ENCODE measurements at regions not wholly inside any gene's neighbourhood (a gene's known extent, or its start where the extent isn't known, plus 50 kb on each side); places are given as distances from the start of the nearest gene placed in this dataset.

GRCh38 chr4:14668296-14668695 lies 334.0 kb upstream of the CPEB2 start:
- Mint-ChIP-seq H3K4me3 (no peak overlapping the region), H3K27ac (no peak overlapping the region), H3K9me3 (peaks cover 10% of the 10 kb centered on the region), H3K27me3 (ENCODE audit: insufficient read depth) (no peaks in the 10 kb centered on the region), H3K36me3 (ENCODE audit: low read depth) (no peaks in the 10 kb centered on the region), H3K4me1 (ENCODE audit: low read depth) (no peaks in the 10 kb centered on the region)
- no peak for DNase-seq (ENCODE audit: low spot score)
- intact Hi-C loops (cut with micrococcal nuclease): no loop called here

- H3K36me3 Mint-ChIP-seq (ENCODE audit: low read depth): no peaks in the 10 kb centered on the region
Observed at GRCh38 chr4:14669371-14669770, 332.9 kb upstream of the CPEB2 start.

GRCh38 chr4:14671146-14671545 lies 331.1 kb upstream of the CPEB2 start:
- Mint-ChIP-seq H3K27ac (no peak overlapping the region), H3K27me3 (ENCODE audit: insufficient read depth) (no peaks in the 10 kb centered on the region), H3K36me3 (ENCODE audit: low read depth) (no peaks in the 10 kb centered on the region), H3K4me1 (ENCODE audit: low read depth) (no peaks in the 10 kb centered on the region), H3K9me3 (peaks cover 11% of the 10 kb centered on the region), H3K4me3 (no peak overlapping the region)
- no peak for DNase-seq (ENCODE audit: low spot score)
- intact Hi-C loops (cut with micrococcal nuclease): no loop called here

More at GRCh38 chr4:14669371-14669770, 332.9 kb upstream of the CPEB2 start:
- intact Hi-C loops (cut with micrococcal nuclease): no loop called here
- no peaks in the 10 kb centered on the region for H3K27me3 Mint-ChIP-seq (ENCODE audit: insufficient read depth)
- no peak overlapping the region for H3K27ac Mint-ChIP-seq
- DNase-seq (ENCODE audit: low spot score): no peak
- H3K9me3 Mint-ChIP-seq: peaks cover 11% of the 10 kb centered on the region
- no peaks in the 10 kb centered on the region for H3K4me1 Mint-ChIP-seq (ENCODE audit: low read depth)
- H3K4me3 Mint-ChIP-seq: no peak overlapping the region

- peaks cover 7% of the 10 kb centered on the region for H3K9me3 Mint-ChIP-seq
- DNase-seq (ENCODE audit: low spot score): no peak
- H3K27ac Mint-ChIP-seq: no peak overlapping the region
- H3K36me3 Mint-ChIP-seq (ENCODE audit: low read depth): no peaks in the 10 kb centered on the region
- no peak overlapping the region for H3K4me3 Mint-ChIP-seq
- intact Hi-C loops (cut with micrococcal nuclease): no loop called here
- H3K27me3 Mint-ChIP-seq (ENCODE audit: insufficient read depth): no peaks in the 10 kb centered on the region
- no peaks in the 10 kb centered on the region for H3K4me1 Mint-ChIP-seq (ENCODE audit: low read depth)
Observed at GRCh38 chr4:14675279-14675985, 326.8 kb upstream of the CPEB2 start.

- Mint-ChIP-seq H3K4me3 (no peak overlapping the region), H3K36me3 (ENCODE audit: low read depth) (no peaks in the 10 kb centered on the region), H3K27ac (no peak overlapping the region), H3K27me3 (ENCODE audit: insufficient read depth) (no peaks in the 10 kb centered on the region), H3K4me1 (ENCODE audit: low read depth) (no peaks in the 10 kb centered on the region), H3K9me3 (peaks cover 7% of the 10 kb centered on the region)
- intact Hi-C loops (cut with micrococcal nuclease): no loop called here
- no peak for DNase-seq (ENCODE audit: low spot score)
Observed at GRCh38 chr4:14679906-14680305, 322.4 kb upstream of the CPEB2 start.

- H3K27ac Mint-ChIP-seq: no peak overlapping the region
- intact Hi-C loops (cut with micrococcal nuclease): no loop called here
- DNase-seq (ENCODE audit: low spot score): no peak
- H3K36me3 Mint-ChIP-seq (ENCODE audit: low read depth): no peaks in the 10 kb centered on the region
- peaks cover 14% of the 10 kb centered on the region for H3K9me3 Mint-ChIP-seq
- H3K4me1 Mint-ChIP-seq (ENCODE audit: low read depth): no peaks in the 10 kb centered on the region
- H3K27me3 Mint-ChIP-seq (ENCODE audit: insufficient read depth): no peaks in the 10 kb centered on the region
- H3K4me3 Mint-ChIP-seq: no peak overlapping the region
Observed at GRCh38 chr4:14681330-14681729, 321.0 kb upstream of the CPEB2 start.

- Mint-ChIP-seq H3K27me3 (ENCODE audit: insufficient read depth) (no peaks in the 10 kb centered on the region), H3K4me1 (ENCODE audit: low read depth) (no peaks in the 10 kb centered on the region), H3K4me3 (no peak overlapping the region), H3K36me3 (ENCODE audit: low read depth) (no peaks in the 10 kb centered on the region), H3K9me3 (peaks cover 9% of the 10 kb centered on the region), H3K27ac (no peak overlapping the region)
- intact Hi-C loops (cut with micrococcal nuclease): no loop called here
- DNase-seq (ENCODE audit: low spot score): no peak
Observed at GRCh38 chr4:14693728-14694127, 308.6 kb upstream of the CPEB2 start.

- no peak overlapping the region for H3K27ac Mint-ChIP-seq
- no peaks in the 10 kb centered on the region for H3K36me3 Mint-ChIP-seq (ENCODE audit: low read depth)
- DNase-seq (ENCODE audit: low spot score): no peak
- intact Hi-C loops (cut with micrococcal nuclease): no loop called here
- H3K4me3 Mint-ChIP-seq: no peak overlapping the region
- no peaks in the 10 kb centered on the region for H3K27me3 Mint-ChIP-seq (ENCODE audit: insufficient read depth)
- H3K4me1 Mint-ChIP-seq (ENCODE audit: low read depth): no peaks in the 10 kb centered on the region
- H3K9me3 Mint-ChIP-seq: peaks cover 9% of the 10 kb centered on the region
Observed at GRCh38 chr4:14695095-14695845, 307.0 kb upstream of the CPEB2 start.

- no peak for DNase-seq (ENCODE audit: low spot score)
- Mint-ChIP-seq H3K4me3 (no peak overlapping the region), H3K27me3 (ENCODE audit: insufficient read depth) (no peaks in the 10 kb centered on the region), H3K27ac (no peak overlapping the region), H3K36me3 (ENCODE audit: low read depth) (no peaks in the 10 kb centered on the region), H3K9me3 (no peaks in the 10 kb centered on the region), H3K4me1 (ENCODE audit: low read depth) (no peaks in the 10 kb centered on the region)
- intact Hi-C loops (cut with micrococcal nuclease): no loop called here
Observed at GRCh38 chr4:14700083-14700482, 302.2 kb upstream of the CPEB2 start.

- Mint-ChIP-seq H3K27me3 (ENCODE audit: insufficient read depth) (no peaks in the 10 kb centered on the region), H3K36me3 (ENCODE audit: low read depth) (no peaks in the 10 kb centered on the region), H3K9me3 (peaks cover under 1% of the 10 kb centered on the region), H3K4me1 (ENCODE audit: low read depth) (no peaks in the 10 kb centered on the region), H3K4me3 (no peak overlapping the region), H3K27ac (no peak overlapping the region)
- DNase-seq (ENCODE audit: low spot score): no peak
- intact Hi-C loops (cut with micrococcal nuclease): no loop called here
Observed at GRCh38 chr4:14700544-14700943, 301.7 kb upstream of the CPEB2 start.

GRCh38 chr4:14701389-14701788 lies 300.9 kb upstream of the CPEB2 start:
- no peaks in the 10 kb centered on the region for H3K27me3 Mint-ChIP-seq (ENCODE audit: insufficient read depth)
- H3K4me3 Mint-ChIP-seq: no peak overlapping the region
- H3K9me3 Mint-ChIP-seq: peaks cover 3% of the 10 kb centered on the region
- H3K36me3 Mint-ChIP-seq (ENCODE audit: low read depth): no peaks in the 10 kb centered on the region
- H3K4me1 Mint-ChIP-seq (ENCODE audit: low read depth): no peaks in the 10 kb centered on the region
- no peak for DNase-seq (ENCODE audit: low spot score)
- no peak overlapping the region for H3K27ac Mint-ChIP-seq
- intact Hi-C loops (cut with micrococcal nuclease): no loop called here

- no peaks in the 10 kb centered on the region for H3K4me1 Mint-ChIP-seq (ENCODE audit: low read depth)
- no peak overlapping the region for H3K27ac Mint-ChIP-seq
- no peaks in the 10 kb centered on the region for H3K27me3 Mint-ChIP-seq (ENCODE audit: insufficient read depth)
- H3K9me3 Mint-ChIP-seq: peaks cover 3% of the 10 kb centered on the region
- H3K36me3 Mint-ChIP-seq (ENCODE audit: low read depth): no peaks in the 10 kb centered on the region
- no peak for DNase-seq (ENCODE audit: low spot score)
- no peak overlapping the region for H3K4me3 Mint-ChIP-seq
- intact Hi-C loops (cut with micrococcal nuclease): no loop called here
Observed at GRCh38 chr4:14701896-14702295, 300.4 kb upstream of the CPEB2 start.

GRCh38 chr4:14708574-14708973 lies 293.7 kb upstream of the CPEB2 start:
- intact Hi-C loops (cut with micrococcal nuclease): no loop called here
- Mint-ChIP-seq H3K27me3 (ENCODE audit: insufficient read depth) (peaks cover 7% of the 10 kb centered on the region), H3K4me1 (ENCODE audit: low read depth) (no peaks in the 10 kb centered on the region), H3K27ac (no peak overlapping the region), H3K4me3 (no peak overlapping the region), H3K9me3 (peaks cover 3% of the 10 kb centered on the region), H3K36me3 (ENCODE audit: low read depth) (no peaks in the 10 kb centered on the region)
- DNase-seq (ENCODE audit: low spot score): no peak

All from activated T-helper 1 cell treated with anti-CD3 and anti-CD28 coated beads, Interleukin-12 subunit alpha, Interleukin-12 subunit beta, Interleukin-2, Interleukin-4 antibody, amounts not matched to agents 30 ng/mL and 10 ng/mL and 1 ng/mL, durations not matched to agents 14 hours and 24 hours and 36 hours (primary cell).